ENCODE measurements at regions not wholly inside any gene's neighbourhood (a gene's known extent, or its start where the extent isn't known, plus 50 kb on each side); places are given as distances from the start of the nearest gene placed in this dataset.

DNA sequence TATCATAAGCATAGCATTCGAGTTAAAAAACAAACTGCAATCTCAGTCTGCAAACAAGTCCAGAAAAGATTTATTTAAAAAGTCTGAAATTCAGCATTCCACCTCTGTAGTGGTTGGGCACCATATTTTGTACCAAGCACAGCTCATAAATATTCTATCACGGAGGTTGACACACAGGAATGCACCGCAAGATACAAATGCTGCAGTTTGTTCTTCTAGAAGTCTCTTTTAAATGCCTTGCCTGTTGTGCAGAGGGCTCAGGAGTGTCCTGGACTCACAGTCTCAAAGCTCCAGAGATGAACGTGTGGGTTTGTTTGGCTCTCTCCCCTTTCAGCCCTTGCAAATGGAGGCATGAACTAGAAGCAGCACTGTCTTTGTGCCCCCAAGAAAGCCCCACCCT, 212.4 kb upstream of the USP24 start:
- ATAC-seq (no peak), DNase-seq (no peak)
- BruUV-seq (replicated peaks) = no TSS peak
- Histone ChIP-seq H3K9ac (ENCODE audit: low read length) (peak overlapping the region; percentile 67), H2AFZ (ENCODE audit: low read length) (no peak overlapping the region), H3K4me1 (ENCODE audit: insufficient read depth, low read length) (peaks cover 46% of the 10 kb centered on the region), H3K9me2 (replicated peaks; ENCODE audit: low read length) (no peaks in the 10 kb centered on the region), H3K4me2 (ENCODE audit: low read length) (no peak overlapping the region), H3K79me2 (ENCODE audit: low read length) (no peaks in the 10 kb centered on the region), H3K9me3 (ENCODE audit: low read length) (no peaks in the 10 kb centered on the region), H3K4me3 (ENCODE audit: low read length) (no peak overlapping the region), H3K27me3 (ENCODE audit: low read length) (no peaks in the 10 kb centered on the region), H4K20me1 (ENCODE audit: low read length) (no peaks in the 10 kb centered on the region), H3F3A (ENCODE audit: low read length, unreplicated experiment) (peaks cover 6% of the 10 kb centered on the region), H3K27ac (ENCODE audit: low read length) (peak overlapping the region; percentile 99), H3K36me3 (ENCODE audit: low read depth, low read length) (no peaks in the 10 kb centered on the region)
- TF ChIP-seq, protein P1, sequence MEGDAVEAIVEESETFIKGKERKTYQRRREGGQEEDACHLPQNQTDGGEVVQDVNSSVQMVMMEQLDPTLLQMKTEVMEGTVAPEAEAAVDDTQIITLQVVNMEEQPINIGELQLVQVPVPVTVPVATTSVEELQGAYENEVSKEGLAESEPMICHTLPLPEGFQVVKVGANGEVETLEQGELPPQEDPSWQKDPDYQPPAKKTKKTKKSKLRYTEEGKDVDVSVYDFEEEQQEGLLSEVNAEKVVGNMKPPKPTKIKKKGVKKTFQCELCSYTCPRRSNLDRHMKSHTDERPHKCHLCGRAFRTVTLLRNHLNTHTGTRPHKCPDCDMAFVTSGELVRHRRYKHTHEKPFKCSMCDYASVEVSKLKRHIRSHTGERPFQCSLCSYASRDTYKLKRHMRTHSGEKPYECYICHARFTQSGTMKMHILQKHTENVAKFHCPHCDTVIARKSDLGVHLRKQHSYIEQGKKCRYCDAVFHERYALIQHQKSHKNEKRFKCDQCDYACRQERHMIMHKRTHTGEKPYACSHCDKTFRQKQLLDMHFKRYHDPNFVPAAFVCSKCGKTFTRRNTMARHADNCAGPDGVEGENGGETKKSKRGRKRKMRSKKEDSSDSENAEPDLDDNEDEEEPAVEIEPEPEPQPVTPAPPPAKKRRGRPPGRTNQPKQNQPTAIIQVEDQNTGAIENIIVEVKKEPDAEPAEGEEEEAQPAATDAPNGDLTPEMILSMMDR (conservative IDR thresholded peaks at IDR 0.05; ENCODE audit: low read depth, low read length) = no peak
- TF ChIP-seq EZH2 (IDR thresholded peaks at IDR 0.05; ENCODE audit: low read length, unreplicated experiment) = no peak
- TF ChIP-seq EZH2phosphoT487 (IDR thresholded peaks at IDR 0.05; ENCODE audit: borderline replicate concordance, low read length) = no peak
- intact Hi-C loops (cut with micrococcal nuclease) = loop anchor here (2.0 to 10.0 kb wide), 2 partner anchors 47 to 947 kb away; no protein-coding TSS in a partner anchor
- ChIA-PET CTCF (no interaction called here), POLR2A (ENCODE audit: unreplicated experiment) (no interaction called here)

GRCh38 chr1:55426619-55427018, 211.5 kb upstream of the USP24 start:
- CTCF ChIA-PET = no interaction called here
- ATAC-seq (no peak), DNase-seq (peak; percentile 24)
- 0 out of 2 replicates have a peak overlapping the region, but pooled peaks have one; percentile 3 for H3K27ac ChIP-seq (ENCODE audit: low read length)
- no peaks in the 10 kb centered on the region for H3K27me3 ChIP-seq (ENCODE audit: low read length)
- H3K4me1 ChIP-seq (ENCODE audit: insufficient read depth, low read length) = peaks cover 48% of the 10 kb centered on the region
- TF ChIP-seq EZH2phosphoT487 (IDR thresholded peaks at IDR 0.05; ENCODE audit: borderline replicate concordance, low read length) = no peak
- TF ChIP-seq, protein P1 (conservative IDR thresholded peaks at IDR 0.05; ENCODE audit: low read depth, low read length) = no peak
- TF ChIP-seq EZH2 (IDR thresholded peaks at IDR 0.05; ENCODE audit: low read length, unreplicated experiment) = no peak
- no peaks in the 10 kb centered on the region for H3K36me3 ChIP-seq (ENCODE audit: low read depth, low read length)
- H4K20me1 ChIP-seq (ENCODE audit: low read length) = no peaks in the 10 kb centered on the region
- no peak overlapping the region for H3K4me3 ChIP-seq (ENCODE audit: low read length)
- POLR2A ChIA-PET (ENCODE audit: unreplicated experiment) = no interaction called here
- H3F3A ChIP-seq (ENCODE audit: low read length, unreplicated experiment) = peaks cover 6% of the 10 kb centered on the region
- no peaks in the 10 kb centered on the region for H3K79me2 ChIP-seq (ENCODE audit: low read length)
- intact Hi-C loops (cut with micrococcal nuclease) = loop anchor here (10.0 kb wide), 1 partner anchor 948 kb away; no protein-coding TSS in a partner anchor
- no peaks in the 10 kb centered on the region for H3K9me3 ChIP-seq (ENCODE audit: low read length)
- no peak overlapping the region for H2AFZ ChIP-seq (ENCODE audit: low read length)
- H3K9ac ChIP-seq (ENCODE audit: low read length) = no peak overlapping the region
- no peak overlapping the region for H3K4me2 ChIP-seq (ENCODE audit: low read length)
- no peaks in the 10 kb centered on the region for H3K9me2 ChIP-seq (replicated peaks; ENCODE audit: low read length)
- BruUV-seq (replicated peaks) = no TSS peak

DNA sequence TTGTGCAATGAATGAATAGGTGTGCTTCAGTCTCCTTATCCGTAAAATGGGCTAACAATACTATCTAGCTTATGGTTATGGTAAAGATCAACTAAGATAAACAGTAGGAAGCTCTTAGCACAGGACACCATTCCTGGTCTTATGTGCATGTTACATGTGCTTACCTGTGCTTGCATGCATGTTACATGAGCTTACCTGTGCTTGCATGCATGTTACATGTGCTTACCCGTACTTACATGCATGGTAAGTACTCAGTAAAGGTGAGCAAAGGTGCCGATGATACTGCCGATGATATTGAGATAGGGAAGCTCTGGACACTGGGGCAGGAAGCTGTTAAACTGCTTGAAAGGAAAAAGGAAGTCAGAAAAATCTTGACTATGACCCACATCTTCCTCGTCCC, 211.0 kb upstream of the USP24 start:
- Histone ChIP-seq H3K36me3 (ENCODE audit: low read depth, low read length) (no peaks in the 10 kb centered on the region), H3F3A (ENCODE audit: low read length, unreplicated experiment) (peaks cover 6% of the 10 kb centered on the region), H4K20me1 (ENCODE audit: low read length) (no peaks in the 10 kb centered on the region), H3K79me2 (ENCODE audit: low read length) (no peaks in the 10 kb centered on the region), H3K9me2 (replicated peaks; ENCODE audit: low read length) (no peaks in the 10 kb centered on the region), H3K4me2 (ENCODE audit: low read length) (no peak overlapping the region), H2AFZ (ENCODE audit: low read length) (no peak overlapping the region), H3K4me3 (ENCODE audit: low read length) (no peak overlapping the region), H3K27ac (ENCODE audit: low read length) (0 out of 2 replicates have a peak overlapping the region, but pooled peaks have one; percentile 3), H3K9me3 (ENCODE audit: low read length) (no peaks in the 10 kb centered on the region), H3K9ac (ENCODE audit: low read length) (no peak overlapping the region), H3K4me1 (ENCODE audit: insufficient read depth, low read length) (peaks cover 52% of the 10 kb centered on the region), H3K27me3 (ENCODE audit: low read length) (no peaks in the 10 kb centered on the region)
- BruUV-seq (replicated peaks) = no TSS peak
- intact Hi-C loops (cut with micrococcal nuclease) = loop anchor here (10.0 kb wide), 1 partner anchor 949 kb away; no protein-coding TSS in a partner anchor
- ChIA-PET POLR2A (ENCODE audit: unreplicated experiment) (no interaction called here), CTCF (no interaction called here)
- DNase-seq (no peak), ATAC-seq (no peak)
- TF ChIP-seq, protein P1 (conservative IDR thresholded peaks at IDR 0.05; ENCODE audit: low read depth, low read length) = no peak
